ENCODE measurements at regions not wholly inside any gene's neighbourhood (a gene's known extent, or its start where the extent isn't known, plus 50 kb on each side); places are given as distances from the start of the nearest gene placed in this dataset.

- H3K36me3 ChIP-seq (ENCODE audit: control insufficient read depth in 5 of 5, insufficient read depth in 5 of 5, low read length in 5 of 5), result no peaks in the 10 kb centered on the region
These were observed 470.2 kb upstream of the ADAMTS9 start for GRCh38 chr3:65158023-65158422.

GRCh38 chr3:65153850-65154512 lies 466.2 kb upstream of the ADAMTS9 start:
- no peaks in the 10 kb centered on the region for H3K9me3 ChIP-seq (ENCODE audit: control insufficient read depth in 5 of 5, low read length in 5 of 5)
- no peaks in the 10 kb centered on the region for H3K4me1 ChIP-seq (ENCODE audit: control insufficient read depth in 5 of 5, insufficient read depth in 5 of 5, low read length in 5 of 5)
- H3K27ac ChIP-seq (ENCODE audit: low read depth, low read length), result no peak overlapping the region
- H3K27me3 ChIP-seq (ENCODE audit: control insufficient read depth in 5 of 5, insufficient read depth in 4 of 5, low read length in 5 of 5), result no peaks in the 10 kb centered on the region
- H3K36me3 ChIP-seq (ENCODE audit: control insufficient read depth in 5 of 5, insufficient read depth in 5 of 5, low read length in 5 of 5), result no peaks in the 10 kb centered on the region
- no peak overlapping the region for H3K4me3 ChIP-seq (ENCODE audit: low read depth in 1 of 5, low read length in 5 of 5)
- no peak overlapping the region for H3K9ac ChIP-seq (ENCODE audit: low read length in 5 of 5)

More at GRCh38 chr3:65158023-65158422, 470.2 kb upstream of the ADAMTS9 start:
- H3K4me1 ChIP-seq (ENCODE audit: control insufficient read depth in 5 of 5, insufficient read depth in 5 of 5, low read length in 5 of 5), result no peaks in the 10 kb centered on the region
- H3K9ac ChIP-seq (ENCODE audit: low read length in 5 of 5), result no peak overlapping the region
- no peaks in the 10 kb centered on the region for H3K27me3 ChIP-seq (ENCODE audit: control insufficient read depth in 5 of 5, insufficient read depth in 4 of 5, low read length in 5 of 5)
- H3K27ac ChIP-seq (ENCODE audit: low read depth, low read length), result no peak overlapping the region
- no peak overlapping the region for H3K4me3 ChIP-seq (ENCODE audit: low read depth in 1 of 5, low read length in 5 of 5)
- no peaks in the 10 kb centered on the region for H3K9me3 ChIP-seq (ENCODE audit: control insufficient read depth in 5 of 5, low read length in 5 of 5)

GRCh38 chr3:65151666-65152065 lies 463.9 kb upstream of the ADAMTS9 start:
- Histone ChIP-seq H3K27ac (ENCODE audit: low read depth, low read length) (no peak overlapping the region), H3K4me1 (ENCODE audit: control insufficient read depth in 5 of 5, insufficient read depth in 5 of 5, low read length in 5 of 5) (no peaks in the 10 kb centered on the region), H3K9ac (ENCODE audit: low read length in 5 of 5) (no peak overlapping the region), H3K27me3 (ENCODE audit: control insufficient read depth in 5 of 5, insufficient read depth in 4 of 5, low read length in 5 of 5) (no peaks in the 10 kb centered on the region), H3K4me3 (ENCODE audit: low read depth in 1 of 5, low read length in 5 of 5) (no peak overlapping the region), H3K36me3 (ENCODE audit: control insufficient read depth in 5 of 5, insufficient read depth in 5 of 5, low read length in 5 of 5) (no peaks in the 10 kb centered on the region), H3K9me3 (ENCODE audit: control insufficient read depth in 5 of 5, low read length in 5 of 5) (no peaks in the 10 kb centered on the region)

- H3K4me1 ChIP-seq (ENCODE audit: control insufficient read depth in 5 of 5, insufficient read depth in 5 of 5, low read length in 5 of 5), result no peaks in the 10 kb centered on the region
- no peak overlapping the region for H3K4me3 ChIP-seq (ENCODE audit: low read depth in 1 of 5, low read length in 5 of 5)
- H3K27ac ChIP-seq (ENCODE audit: low read depth, low read length), result no peak overlapping the region
- H3K9ac ChIP-seq (ENCODE audit: low read length in 5 of 5), result no peak overlapping the region
- H3K27me3 ChIP-seq (ENCODE audit: control insufficient read depth in 5 of 5, insufficient read depth in 4 of 5, low read length in 5 of 5), result no peaks in the 10 kb centered on the region
- H3K36me3 ChIP-seq (ENCODE audit: control insufficient read depth in 5 of 5, insufficient read depth in 5 of 5, low read length in 5 of 5), result no peaks in the 10 kb centered on the region
- H3K9me3 ChIP-seq (ENCODE audit: control insufficient read depth in 5 of 5, low read length in 5 of 5), result no peaks in the 10 kb centered on the region
These were observed 462.1 kb upstream of the ADAMTS9 start for GRCh38 chr3:65149877-65150276.

GRCh38 chr3:65148687-65149086 lies 460.9 kb upstream of the ADAMTS9 start:
- Histone ChIP-seq H3K4me3 (ENCODE audit: low read depth in 1 of 5, low read length in 5 of 5) (no peak overlapping the region), H3K9me3 (ENCODE audit: control insufficient read depth in 5 of 5, low read length in 5 of 5) (no peaks in the 10 kb centered on the region), H3K9ac (ENCODE audit: low read length in 5 of 5) (no peak overlapping the region), H3K27me3 (ENCODE audit: control insufficient read depth in 5 of 5, insufficient read depth in 4 of 5, low read length in 5 of 5) (no peaks in the 10 kb centered on the region), H3K4me1 (ENCODE audit: control insufficient read depth in 5 of 5, insufficient read depth in 5 of 5, low read length in 5 of 5) (no peaks in the 10 kb centered on the region), H3K36me3 (ENCODE audit: control insufficient read depth in 5 of 5, insufficient read depth in 5 of 5, low read length in 5 of 5) (no peaks in the 10 kb centered on the region), H3K27ac (ENCODE audit: low read depth, low read length) (no peak overlapping the region)

DNA sequence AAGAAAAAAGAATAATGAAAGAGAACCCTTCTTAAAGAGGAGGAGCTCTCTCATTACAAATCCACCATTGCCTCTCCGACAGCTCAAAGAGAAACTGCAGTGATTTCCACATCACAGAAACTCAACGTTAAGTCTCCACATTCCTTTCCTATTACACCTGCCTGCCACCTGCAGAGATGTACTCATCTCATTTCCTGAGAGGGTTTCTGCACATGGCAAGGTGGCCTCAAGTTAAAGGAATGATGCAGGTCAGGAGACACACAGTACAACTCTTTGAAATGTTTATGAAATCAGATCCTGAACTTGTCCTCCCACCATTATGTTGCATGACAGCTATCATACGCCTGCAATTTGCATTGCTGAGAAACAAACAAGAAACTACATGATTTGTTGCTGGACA lies 458.4 kb upstream of the ADAMTS9 start:
- Histone ChIP-seq H3K4me1 (ENCODE audit: control insufficient read depth in 5 of 5, insufficient read depth in 5 of 5, low read length in 5 of 5) (no peaks in the 10 kb centered on the region), H3K4me3 (ENCODE audit: low read depth in 1 of 5, low read length in 5 of 5) (no peak overlapping the region), H3K27me3 (ENCODE audit: control insufficient read depth in 5 of 5, insufficient read depth in 4 of 5, low read length in 5 of 5) (no peaks in the 10 kb centered on the region), H3K9ac (ENCODE audit: low read length in 5 of 5) (no peak overlapping the region), H3K9me3 (ENCODE audit: control insufficient read depth in 5 of 5, low read length in 5 of 5) (no peaks in the 10 kb centered on the region), H3K36me3 (ENCODE audit: control insufficient read depth in 5 of 5, insufficient read depth in 5 of 5, low read length in 5 of 5) (no peaks in the 10 kb centered on the region), H3K27ac (ENCODE audit: low read depth, low read length) (no peak overlapping the region)

GRCh38 chr3:65145680-65146079 lies 457.9 kb upstream of the ADAMTS9 start:
- Histone ChIP-seq H3K27me3 (ENCODE audit: control insufficient read depth in 5 of 5, insufficient read depth in 4 of 5, low read length in 5 of 5) (no peaks in the 10 kb centered on the region), H3K4me3 (ENCODE audit: low read depth in 1 of 5, low read length in 5 of 5) (no peak overlapping the region), H3K27ac (ENCODE audit: low read depth, low read length) (no peak overlapping the region), H3K36me3 (ENCODE audit: control insufficient read depth in 5 of 5, insufficient read depth in 5 of 5, low read length in 5 of 5) (no peaks in the 10 kb centered on the region), H3K4me1 (ENCODE audit: control insufficient read depth in 5 of 5, insufficient read depth in 5 of 5, low read length in 5 of 5) (no peaks in the 10 kb centered on the region), H3K9me3 (ENCODE audit: control insufficient read depth in 5 of 5, low read length in 5 of 5) (no peaks in the 10 kb centered on the region), H3K9ac (ENCODE audit: low read length in 5 of 5) (no peak overlapping the region)

GRCh38 chr3:65144791-65145351 lies 457.1 kb upstream of the ADAMTS9 start:
- Histone ChIP-seq H3K27me3 (ENCODE audit: control insufficient read depth in 5 of 5, insufficient read depth in 4 of 5, low read length in 5 of 5) (no peaks in the 10 kb centered on the region), H3K4me3 (ENCODE audit: low read depth in 1 of 5, low read length in 5 of 5) (no peak overlapping the region), H3K4me1 (ENCODE audit: control insufficient read depth in 5 of 5, insufficient read depth in 5 of 5, low read length in 5 of 5) (no peaks in the 10 kb centered on the region), H3K9me3 (ENCODE audit: control insufficient read depth in 5 of 5, low read length in 5 of 5) (no peaks in the 10 kb centered on the region), H3K9ac (ENCODE audit: low read length in 5 of 5) (no peak overlapping the region), H3K36me3 (ENCODE audit: control insufficient read depth in 5 of 5, insufficient read depth in 5 of 5, low read length in 5 of 5) (no peaks in the 10 kb centered on the region), H3K27ac (ENCODE audit: low read depth, low read length) (no peak overlapping the region)

DNA sequence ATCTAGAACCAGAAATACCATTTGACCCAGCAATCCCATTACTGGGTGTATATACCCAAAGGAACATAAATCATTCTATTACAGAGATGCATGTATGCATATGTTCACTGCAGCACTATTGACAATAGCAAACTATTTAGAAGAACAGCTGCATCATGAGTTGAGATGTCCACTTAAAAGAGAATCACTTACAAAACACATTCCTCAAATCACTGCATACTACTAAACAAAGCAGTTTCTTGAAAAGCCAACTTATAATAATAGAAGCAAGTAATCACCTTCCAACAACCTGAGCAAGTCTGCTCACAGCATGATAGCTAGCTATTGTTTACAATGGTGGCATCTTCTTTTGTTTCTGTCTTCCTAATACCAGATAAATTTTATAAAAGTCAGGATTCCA lies 454.7 kb upstream of the ADAMTS9 start:
- H3K4me1 ChIP-seq (ENCODE audit: control insufficient read depth in 5 of 5, insufficient read depth in 5 of 5, low read length in 5 of 5), result no peaks in the 10 kb centered on the region
- H3K9me3 ChIP-seq (ENCODE audit: control insufficient read depth in 5 of 5, low read length in 5 of 5), result no peaks in the 10 kb centered on the region
- no peak overlapping the region for H3K27ac ChIP-seq (ENCODE audit: low read depth, low read length)
- H3K27me3 ChIP-seq (ENCODE audit: control insufficient read depth in 5 of 5, insufficient read depth in 4 of 5, low read length in 5 of 5), result no peaks in the 10 kb centered on the region
- no peaks in the 10 kb centered on the region for H3K36me3 ChIP-seq (ENCODE audit: control insufficient read depth in 5 of 5, insufficient read depth in 5 of 5, low read length in 5 of 5)
- no peak overlapping the region for H3K4me3 ChIP-seq (ENCODE audit: low read depth in 1 of 5, low read length in 5 of 5)
- no peak overlapping the region for H3K9ac ChIP-seq (ENCODE audit: low read length in 5 of 5)

- Histone ChIP-seq H3K36me3 (ENCODE audit: control insufficient read depth in 5 of 5, insufficient read depth in 5 of 5, low read length in 5 of 5) (no peaks in the 10 kb centered on the region), H3K27ac (ENCODE audit: low read depth, low read length) (no peak overlapping the region), H3K9me3 (ENCODE audit: control insufficient read depth in 5 of 5, low read length in 5 of 5) (no peaks in the 10 kb centered on the region), H3K9ac (ENCODE audit: low read length in 5 of 5) (no peak overlapping the region), H3K4me3 (ENCODE audit: low read depth in 1 of 5, low read length in 5 of 5) (no peak overlapping the region), H3K4me1 (ENCODE audit: control insufficient read depth in 5 of 5, insufficient read depth in 5 of 5, low read length in 5 of 5) (peaks cover 0 to 2% (median 0%) of the 10 kb centered on the region in 5 donors), H3K27me3 (ENCODE audit: control insufficient read depth in 5 of 5, insufficient read depth in 4 of 5, low read length in 5 of 5) (no peaks in the 10 kb centered on the region)
These were observed 450.8 kb upstream of the ADAMTS9 start for GRCh38 chr3:65138556-65138955.

Measured in subcutaneous abdominal adipose tissue (tissue), 5 donors.